ENCODE measurements at regions not wholly inside any gene's neighbourhood (a gene's known extent, or its start where the extent isn't known, plus 50 kb on each side); places are given as distances from the start of the nearest gene placed in this dataset.

DNA sequence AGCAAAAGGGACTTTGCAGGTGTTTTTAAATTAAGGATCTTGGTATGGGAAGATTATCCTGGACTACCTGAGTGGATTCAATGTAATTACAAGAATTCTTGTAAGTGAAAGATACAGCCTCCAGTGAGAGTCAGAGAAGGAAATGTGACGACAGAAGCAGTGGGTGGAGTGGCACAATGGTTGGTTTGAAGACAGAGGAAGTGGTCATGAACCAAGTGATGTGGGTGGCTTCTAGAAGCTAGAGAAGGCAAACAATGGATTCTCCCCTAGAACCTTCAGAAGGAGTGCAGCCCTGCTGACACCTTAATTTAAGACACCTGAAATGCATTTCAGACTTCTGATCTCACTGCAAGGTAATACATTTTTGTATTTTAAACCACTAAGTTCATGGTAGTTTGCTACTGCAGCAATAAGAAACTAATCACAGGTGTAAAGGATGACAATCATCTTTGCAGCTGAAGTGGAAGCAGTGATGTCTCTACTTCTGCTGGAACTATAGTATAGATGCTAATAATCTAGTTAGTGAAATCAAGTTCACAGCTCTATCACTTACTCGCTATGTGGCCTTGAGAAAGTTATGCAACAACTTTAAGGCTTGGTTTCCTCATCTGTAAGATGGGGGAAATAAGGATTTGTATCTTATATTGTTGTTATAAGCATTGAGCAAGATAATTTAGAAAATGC, 403.4 kb upstream of the SUCLG2 start:
- DNase-seq = no peak

- DNase-seq = no peak
These were observed 402.1 kb upstream of the SUCLG2 start for GRCh38 chr3:68056556-68056955.

DNA sequence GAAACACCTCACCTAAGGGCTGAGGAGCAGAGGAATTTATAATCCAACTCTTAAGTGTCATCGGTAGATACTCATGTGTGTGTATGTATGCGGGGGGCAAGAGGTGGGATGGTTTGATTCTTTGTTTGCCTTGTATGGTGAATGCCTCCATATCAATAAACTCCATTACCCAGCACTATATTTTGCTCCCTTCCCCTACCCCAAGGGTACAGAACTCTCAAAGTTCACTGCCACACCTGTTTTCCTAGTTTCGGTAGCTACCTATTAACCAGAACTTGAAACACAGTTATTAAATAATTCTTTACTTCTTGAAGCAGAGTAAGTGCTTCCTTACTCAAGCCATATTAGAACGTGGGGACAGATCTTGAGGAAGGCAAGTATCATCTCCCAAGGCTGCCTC, 400.8 kb upstream of the SUCLG2 start:
- no peak for DNase-seq

DNA sequence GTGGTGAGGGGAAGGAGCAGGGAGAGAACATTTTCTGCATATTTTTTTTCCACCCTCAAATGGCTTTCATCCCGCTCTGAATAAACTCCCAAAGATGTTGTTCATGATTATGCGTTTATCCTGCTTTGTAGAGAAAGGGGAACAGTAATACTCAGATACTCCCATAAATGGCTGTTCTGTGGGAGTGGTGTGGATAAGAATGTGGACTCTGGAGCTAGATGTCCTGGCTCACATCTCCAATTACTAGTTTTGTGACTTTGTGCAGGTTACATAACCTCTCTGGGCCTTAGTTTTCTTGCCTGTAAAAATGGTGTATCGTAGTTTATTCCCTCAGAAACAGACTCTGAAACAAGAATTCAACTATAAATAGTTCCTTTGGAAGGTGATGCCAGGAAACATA, 395.4 kb upstream of the SUCLG2 start:
- DNase-seq = no peak

DNA sequence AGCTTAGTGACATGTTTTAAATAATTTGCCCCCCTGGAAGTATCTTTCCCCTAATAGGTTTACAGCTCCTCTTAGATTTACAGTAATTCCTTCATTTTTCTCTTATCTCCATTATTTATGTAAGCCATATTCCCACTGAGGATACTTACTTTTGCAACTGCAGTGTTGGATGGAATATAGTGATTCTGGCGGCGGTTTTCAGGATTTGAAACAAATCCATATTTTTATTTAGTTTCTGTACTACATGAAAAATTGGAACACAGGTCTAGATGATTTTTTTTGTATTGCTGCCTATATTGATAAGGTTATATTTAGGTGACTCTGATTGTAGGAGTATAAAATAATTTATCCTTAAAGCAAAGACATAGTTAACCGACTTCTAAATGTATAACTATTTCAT, 391.6 kb upstream of the SUCLG2 start:
- DNase-seq = peak; percentile 29 to 67 (median 38)

- no peak for DNase-seq
These were observed 379.5 kb upstream of the SUCLG2 start for GRCh38 chr3:68033867-68034266.

DNA sequence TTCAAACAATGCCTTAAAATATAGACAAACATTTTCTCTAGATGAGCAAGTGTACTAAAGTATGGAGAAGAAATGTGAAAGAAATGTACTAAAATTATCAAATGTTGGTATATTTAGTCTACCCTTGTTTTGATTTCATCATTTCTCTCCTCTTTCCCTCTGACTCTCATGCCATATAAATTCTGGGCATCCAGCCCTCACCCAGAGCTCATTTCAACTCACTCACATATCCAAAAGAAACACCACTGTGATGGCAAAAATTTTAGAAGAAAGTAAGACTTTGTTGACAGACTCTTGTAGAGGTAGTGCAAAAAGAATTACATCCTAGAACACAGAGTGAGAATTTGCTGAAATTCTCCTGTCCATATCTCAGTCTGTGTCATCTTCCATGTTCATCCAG, 377.8 kb upstream of the SUCLG2 start:
- DNase-seq = no peak

- no peak for DNase-seq
These were observed 370.8 kb upstream of the SUCLG2 start for GRCh38 chr3:68025189-68025588.

GRCh38 chr3:68019876-68020275, 365.5 kb upstream of the SUCLG2 start:
- DNase-seq = no peak

GRCh38 chr3:68018275-68018674, 363.9 kb upstream of the SUCLG2 start:
- no peak for DNase-seq

DNA sequence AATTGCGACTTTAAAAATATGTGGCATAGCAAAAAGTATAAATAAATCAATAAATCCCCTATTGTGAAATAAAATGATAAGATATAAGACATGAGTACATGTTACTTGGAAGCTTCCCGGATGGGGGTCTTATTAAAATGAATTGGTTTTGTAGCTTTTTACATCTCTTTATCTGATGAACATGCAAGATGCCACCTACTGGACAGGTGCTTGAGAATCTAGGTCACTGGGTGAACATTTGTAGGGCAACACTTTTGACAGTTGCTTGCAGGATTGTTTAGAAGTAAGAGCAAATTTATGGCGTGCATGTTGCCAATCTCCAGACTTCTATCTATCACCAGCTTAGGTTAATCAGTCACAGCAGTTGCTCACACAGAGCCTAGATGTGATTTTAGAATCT, 362.7 kb upstream of the SUCLG2 start:
- no peak for DNase-seq

DNA sequence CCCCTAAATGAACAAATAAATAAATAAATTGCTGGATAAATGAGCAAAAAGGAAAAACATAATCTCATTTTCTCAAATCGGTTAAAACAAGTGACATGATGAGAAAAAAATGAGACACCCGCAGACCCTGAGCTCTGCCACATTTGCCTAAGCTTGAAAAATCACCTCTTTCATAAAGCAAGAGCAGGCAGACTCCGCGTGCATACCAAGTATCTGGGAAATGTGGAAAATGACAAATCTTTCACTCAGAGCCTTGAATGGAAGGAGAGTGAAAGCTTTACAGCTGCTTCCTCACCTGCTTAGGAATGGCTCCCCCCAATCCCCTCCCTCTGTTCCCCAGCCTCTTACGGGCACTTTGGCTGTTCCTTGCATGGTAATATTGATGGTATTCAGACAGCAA, 355.5 kb upstream of the SUCLG2 start:
- no peak for DNase-seq

- peak in 2 of 3 donors; percentile 24 to 66 for DNase-seq
These were observed 353.3 kb upstream of the SUCLG2 start for GRCh38 chr3:68007621-68008226.

DNA sequence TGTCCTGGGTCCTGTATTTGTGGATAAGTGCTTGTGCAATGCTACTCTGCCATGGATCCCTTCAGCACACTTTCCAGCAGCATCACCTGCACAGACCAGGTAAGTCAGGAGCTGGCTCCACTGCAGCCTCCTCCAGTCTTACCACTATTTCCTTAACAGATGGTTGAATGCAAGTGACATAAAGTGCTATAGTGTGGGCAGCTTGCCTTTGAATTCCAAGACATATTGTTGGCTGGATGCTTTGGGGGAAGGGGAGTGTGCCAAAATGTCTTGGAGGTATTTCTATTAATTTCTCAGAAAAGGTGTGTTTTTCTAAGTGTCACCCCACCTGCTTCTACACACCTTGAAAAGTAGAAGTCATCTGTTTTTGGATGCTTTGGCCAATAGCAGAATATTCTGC, 352.2 kb upstream of the SUCLG2 start:
- DNase-seq = no peak

GRCh38 chr3:68004091-68004490, 349.7 kb upstream of the SUCLG2 start:
- no peak for DNase-seq

DNA sequence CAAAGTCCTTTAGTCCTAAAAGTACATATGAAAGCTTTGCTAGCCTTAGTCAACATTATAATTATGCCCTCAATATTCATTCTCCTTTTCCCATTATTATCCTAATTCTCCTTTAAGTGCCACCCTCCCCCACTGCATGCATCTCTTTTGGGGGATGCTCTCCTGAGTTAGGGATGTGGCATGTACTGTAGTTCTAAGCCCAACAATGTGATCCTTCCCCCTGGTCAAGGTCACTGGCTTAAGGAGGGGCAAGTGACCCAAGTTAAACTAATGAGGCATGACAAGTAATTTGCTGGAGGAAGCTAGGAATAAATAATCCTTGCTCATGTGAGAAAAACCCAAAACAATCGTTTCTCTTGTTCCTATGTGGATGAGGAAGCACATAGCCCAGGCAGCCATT, 343.9 kb upstream of the SUCLG2 start:
- no peak for DNase-seq

DNA sequence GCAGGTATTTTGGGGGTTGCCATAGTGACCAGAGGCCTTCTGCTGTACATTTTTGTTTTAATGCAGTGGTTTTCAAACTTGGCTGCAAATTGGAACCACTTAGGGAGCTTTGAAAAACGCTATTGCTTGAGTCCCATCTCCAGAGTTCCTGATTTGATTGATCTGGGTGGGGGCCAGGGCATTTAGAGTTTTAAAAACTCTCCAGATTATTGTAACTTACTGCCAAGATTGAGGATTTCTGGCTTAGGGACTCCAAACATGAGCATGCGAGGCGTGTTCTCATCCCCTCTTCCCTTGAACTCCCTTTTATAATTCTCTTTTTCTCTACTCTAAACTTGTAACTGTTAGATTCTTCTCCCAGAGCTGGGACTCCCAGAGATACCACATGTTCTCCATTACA, 340.8 kb upstream of the SUCLG2 start:
- peak in 2 of 3 donors; percentile 50 to 59 for DNase-seq

DNA sequence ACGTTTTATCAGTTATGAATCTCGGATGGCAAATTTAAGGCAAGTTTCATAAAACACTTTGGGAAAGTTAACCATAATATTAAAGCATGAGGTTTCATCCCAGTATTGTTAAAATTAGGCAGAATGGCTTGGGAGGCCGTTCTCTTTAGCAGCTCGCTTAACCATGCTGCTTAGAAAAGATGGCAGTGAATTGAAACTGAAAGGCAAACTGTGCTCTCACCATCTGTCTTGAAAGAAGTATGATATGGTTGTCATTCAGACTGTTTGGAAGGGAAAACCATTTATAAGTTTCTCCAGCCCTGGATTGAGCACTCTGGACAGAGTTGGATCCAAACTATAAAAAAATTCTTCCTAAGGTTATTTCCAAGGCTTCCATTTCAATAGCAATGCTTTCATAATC, 332.3 kb upstream of the SUCLG2 start:
- DNase-seq = no peak

DNA sequence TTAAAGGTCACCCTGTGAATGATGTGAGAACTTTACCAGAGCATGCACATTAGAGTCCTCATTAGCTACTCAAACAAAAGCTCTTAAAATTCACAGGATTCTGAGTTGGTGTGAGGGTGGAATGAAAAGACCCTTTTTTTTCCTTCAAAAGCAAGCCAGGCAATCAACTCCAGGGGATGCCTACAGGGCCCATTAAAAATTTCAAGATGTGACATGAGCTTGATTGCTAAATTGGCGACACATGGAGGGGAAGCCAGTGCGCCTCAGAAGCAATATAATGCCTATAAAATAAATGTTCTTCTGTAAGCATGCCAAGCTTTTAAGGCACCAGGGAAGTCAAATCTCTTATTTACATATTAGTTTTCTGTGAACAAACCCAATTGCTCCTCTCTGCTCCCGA, 328.8 kb upstream of the SUCLG2 start:
- no peak for DNase-seq

- DNase-seq = no peak
These were observed 326.7 kb upstream of the SUCLG2 start for GRCh38 chr3:67981077-67981476.

DNA sequence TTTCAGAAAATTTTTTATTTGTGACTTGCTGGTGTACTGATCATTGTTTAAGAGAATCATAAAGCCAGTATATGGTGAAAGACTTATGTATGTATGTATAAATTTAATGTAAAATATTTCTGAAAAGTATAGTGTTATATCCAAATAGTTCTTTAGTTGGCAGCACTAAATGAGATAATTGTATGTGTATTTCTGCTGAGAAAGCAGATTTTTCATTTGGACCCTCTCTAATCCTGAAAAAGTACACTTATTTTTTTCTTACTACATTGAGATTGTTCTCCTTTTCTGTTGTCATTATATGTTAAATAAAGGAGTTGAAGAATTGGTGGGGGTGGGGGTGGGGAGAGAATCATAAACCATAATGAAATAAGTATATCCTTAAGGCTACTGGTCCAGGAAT, 324.9 kb upstream of the SUCLG2 start:
- no peak for DNase-seq

GRCh38 chr3:67977762-67978161, 323.4 kb upstream of the SUCLG2 start:
- no peak for DNase-seq

GRCh38 chr3:67976663-67977062, 322.3 kb upstream of the SUCLG2 start:
- peak in 1 of 3 donors; percentile 11 for DNase-seq

DNA sequence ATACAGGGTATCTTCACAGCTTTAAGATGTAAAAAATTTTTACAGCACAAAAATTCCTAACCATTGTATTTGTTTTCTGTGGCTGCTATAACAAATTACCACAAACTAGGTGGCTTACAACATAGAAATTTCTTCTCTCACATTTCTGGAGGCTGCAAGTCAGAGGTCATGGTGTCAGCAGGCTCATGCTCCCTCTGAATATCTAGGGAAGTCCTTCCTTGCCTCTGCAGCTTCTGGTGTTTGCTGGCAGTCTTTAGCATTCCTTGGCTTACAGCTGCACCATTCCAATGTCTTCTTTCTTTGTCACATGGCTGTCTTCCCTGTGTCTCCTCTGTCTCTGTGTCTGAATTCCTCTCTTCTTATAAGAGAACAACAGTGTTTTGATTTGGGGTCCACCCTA, 310.2 kb upstream of the SUCLG2 start:
- no peak for DNase-seq

All from muscle of back (tissue), 3 donors.